ENCODE measurements at regions not wholly inside any gene's neighbourhood (a gene's known extent, or its start where the extent isn't known, plus 50 kb on each side); places are given as distances from the start of the nearest gene placed in this dataset.

DNA sequence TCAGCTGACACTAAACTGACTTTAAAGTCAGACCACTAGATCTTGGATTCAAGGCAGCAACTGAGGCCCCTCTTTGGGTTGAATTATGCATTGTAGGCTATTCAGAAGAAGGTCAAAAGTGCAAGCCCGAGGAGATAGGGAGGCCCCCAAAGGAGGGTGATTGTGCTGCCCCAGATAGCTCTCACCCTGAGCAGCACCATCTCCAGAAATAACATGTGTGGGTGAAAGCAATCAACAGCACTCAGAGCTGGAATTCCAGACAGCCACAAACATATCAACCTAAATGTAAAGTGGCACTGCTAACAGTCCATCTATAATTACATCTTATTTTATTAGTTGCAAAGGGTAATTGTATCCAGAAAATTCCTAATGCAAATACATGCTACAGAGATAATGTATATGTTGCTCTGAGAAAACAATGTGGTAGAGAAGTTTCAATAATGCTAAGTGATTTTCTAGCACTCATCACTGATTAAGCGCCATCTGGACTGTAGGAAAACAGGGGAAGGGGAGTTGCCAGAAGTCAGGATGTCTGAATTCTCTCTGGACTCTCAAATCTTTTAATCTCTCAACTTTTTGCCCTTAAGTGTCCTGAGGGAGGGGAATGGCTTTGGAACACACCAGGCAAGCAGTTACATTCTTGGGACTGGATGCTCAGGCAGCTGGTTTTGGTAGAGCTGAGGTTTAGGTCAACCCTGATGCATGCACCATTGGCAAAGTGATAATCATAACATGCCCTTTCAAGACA is 61.8 kb upstream of the SFRP2 start:
- no peak for DNase-seq (ENCODE audit: low read depth in 2 of 2)

DNA sequence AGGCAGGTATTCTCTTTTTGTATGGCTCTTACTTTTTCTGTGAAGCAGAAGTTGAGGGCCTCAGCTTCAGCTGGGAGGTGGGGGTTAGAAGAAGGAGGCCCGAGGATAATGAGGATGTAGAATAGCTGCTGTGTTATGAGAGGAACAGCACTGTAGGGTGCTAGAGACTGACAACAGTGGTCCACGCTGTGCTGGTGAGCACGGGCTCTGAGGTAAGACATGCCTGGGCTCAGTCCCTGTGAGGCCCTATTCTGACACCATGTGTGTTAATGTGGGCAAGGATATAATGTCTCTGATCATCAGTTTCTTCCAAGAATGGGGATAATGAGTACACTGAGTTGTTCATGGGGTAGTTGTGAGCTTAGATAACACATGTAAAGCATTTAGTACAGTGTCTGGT is 55.3 kb upstream of the SFRP2 start:
- no peak for DNase-seq (ENCODE audit: low read depth in 2 of 2)
